NOMO-1 treated with DMSO at 0.1 percent for 48 hours (cell line): ENCODE measurements at regions not wholly inside any gene's neighbourhood (a gene's known extent, or its start where the extent isn't known, plus 50 kb on each side); places are given as distances from the start of the nearest gene placed in this dataset.

Experiments used
- DNase-seq: peaks from one replicate; lab custom pipeline; 2025; ENCODE audit not compliant: unreplicated experiment; lab: John Stamatoyannopoulos, UW

- DNase-seq = no peak
Measured at GRCh38 chr2:139077099-139077737, 297.0 kb upstream of the NXPH2 start.

DNA sequence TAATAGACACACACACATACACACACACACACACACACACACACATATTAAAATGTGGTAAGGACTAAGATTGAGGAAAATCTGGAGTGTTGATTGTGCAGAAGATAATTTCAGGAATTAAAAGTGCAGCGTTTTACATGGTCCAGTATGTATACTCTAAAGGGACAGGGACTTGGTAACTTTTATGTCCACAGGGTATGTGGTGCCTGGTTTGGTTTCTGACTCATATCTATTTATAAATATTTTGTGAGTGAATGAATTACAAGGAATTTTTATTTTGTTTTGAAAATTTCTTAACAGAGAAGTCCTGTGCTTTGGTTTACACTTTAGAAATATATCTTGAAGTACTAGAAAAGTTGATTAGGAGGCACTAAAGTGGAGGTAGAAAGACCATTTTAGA, 287.7 kb upstream of the NXPH2 start:
- DNase-seq = no peak

DNA sequence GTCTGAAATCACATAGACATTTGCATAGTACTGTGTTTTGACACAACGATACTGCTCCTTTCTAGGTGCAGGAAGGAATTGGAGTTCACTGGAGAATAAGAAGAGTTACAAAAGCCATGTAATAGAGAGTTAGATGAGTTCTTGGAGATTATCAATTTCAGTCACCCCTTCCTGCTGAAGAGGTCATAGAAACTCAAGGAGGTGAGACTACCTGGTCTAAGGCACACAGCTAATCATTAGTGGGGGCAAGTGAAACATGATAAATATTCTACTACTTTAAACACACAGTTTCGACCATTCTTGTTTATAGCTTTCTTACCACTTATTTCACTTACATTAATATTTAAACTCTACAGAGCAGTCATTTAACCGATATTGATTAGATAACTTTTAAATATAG, 286.9 kb upstream of the NXPH2 start:
- DNase-seq = no peak

DNA sequence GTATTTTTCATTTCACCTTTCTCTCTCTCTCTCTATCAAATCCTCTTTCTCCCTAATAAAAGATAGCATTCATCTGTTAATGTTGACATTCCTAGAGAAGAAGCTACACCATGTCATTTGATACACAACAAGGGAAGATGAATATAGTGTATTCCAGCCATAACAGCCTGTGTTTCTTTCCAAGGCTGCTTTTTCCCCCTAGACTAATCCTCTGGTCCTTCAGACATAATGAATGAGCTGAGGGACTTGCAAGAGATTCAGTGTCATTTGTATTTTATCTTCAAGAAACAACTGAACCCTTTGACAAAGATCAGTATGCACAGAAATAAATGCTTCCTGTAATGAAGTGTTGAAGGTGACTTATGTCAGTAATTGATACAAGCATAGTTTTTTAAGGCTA, 284.0 kb upstream of the NXPH2 start:
- no peak for DNase-seq

DNA sequence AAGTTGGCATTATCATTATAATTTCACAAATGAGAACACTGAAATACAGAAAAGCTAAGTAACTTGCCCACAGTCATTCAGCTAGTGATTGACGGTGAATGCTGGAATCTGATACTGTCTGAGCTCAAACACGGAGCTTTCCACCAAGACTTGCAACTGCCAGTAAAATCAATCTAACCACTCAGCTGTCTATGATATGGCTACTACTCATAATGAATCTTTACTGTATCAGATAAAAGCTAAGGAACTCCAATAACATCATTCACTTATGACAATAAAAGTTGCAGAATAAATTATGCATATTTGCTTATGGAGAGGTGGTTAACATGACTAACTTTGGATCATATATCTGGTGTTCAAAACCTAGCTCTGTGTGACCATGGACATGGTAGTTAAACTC, 279.4 kb upstream of the NXPH2 start:
- DNase-seq = no peak

DNA sequence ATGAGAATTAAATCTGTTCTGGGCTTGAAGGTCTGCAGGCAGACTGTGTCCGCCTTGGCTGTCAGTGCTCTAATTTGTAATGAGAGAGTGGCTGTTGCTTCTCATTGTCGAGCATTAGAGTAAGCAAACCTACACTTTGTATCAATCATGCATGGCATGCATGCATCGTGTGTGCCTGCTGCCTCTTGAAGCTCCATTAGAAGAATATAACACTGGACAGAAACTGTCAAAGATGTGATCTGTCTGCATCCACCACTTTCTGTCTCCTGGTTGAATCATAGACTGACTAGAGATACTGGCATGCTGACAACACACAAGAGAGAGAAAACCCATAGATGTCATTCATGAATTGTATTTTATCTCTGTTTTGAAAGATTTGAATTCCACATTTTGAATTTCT, 275.0 kb upstream of the NXPH2 start:
- no peak for DNase-seq

DNA sequence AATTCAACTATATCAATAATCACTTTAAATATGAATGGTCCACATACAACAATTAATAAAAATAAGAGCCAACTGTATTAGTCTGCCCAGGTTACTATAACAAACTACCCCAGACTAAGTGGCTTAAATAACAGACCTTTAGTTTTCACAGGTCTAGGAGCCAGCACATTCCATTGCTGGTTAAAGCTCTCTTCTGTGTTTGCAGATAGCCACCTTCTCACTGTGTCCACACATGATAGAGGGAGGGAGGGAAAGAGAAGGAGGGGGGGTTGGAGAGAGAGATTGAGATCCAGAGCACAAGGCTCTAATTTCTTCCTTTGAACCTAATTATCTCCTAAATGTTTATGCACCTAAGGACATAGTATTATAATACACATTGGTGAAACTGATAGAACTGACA, 267.8 kb upstream of the NXPH2 start:
- no peak for DNase-seq

DNA sequence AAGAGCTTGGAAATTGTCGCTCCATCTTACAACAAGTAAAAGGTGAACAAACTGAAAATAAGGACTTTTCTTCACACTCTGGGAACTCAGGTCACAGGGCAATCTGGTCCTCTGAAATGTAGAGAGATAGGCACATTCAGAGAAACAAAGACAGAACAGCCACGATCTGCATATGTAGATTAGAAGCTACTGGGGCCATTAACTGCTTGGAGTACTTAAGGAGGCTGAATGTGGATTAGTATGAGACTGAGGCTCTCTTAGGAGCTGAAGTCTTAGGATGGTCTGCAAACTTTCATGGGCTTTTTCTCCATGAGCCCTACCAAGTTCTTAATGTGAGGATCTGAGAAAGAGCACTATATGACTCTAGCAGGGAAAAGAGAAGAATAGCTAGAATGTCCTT, 265.3 kb upstream of the NXPH2 start:
- DNase-seq = no peak

DNA sequence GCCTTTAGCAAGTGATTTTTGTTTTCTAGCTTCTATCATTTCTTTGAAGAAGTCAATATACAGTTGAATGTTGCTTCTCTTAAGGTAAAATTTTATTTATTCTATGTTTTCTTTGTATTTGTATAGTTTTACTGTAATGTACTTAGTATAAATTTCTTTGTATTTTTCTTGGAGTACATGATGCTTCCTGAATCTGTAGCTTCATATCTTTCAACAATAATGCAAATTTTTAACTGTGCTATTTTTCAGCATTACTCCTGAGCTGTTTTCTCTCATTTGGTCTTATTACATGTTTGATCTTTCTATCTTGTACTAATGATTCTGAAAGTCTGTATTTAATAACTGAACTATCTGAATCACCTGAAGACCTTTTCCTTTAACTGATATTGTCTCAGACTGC, 253.9 kb upstream of the NXPH2 start:
- DNase-seq = no peak

- DNase-seq = no peak
Measured at GRCh38 chr2:139033300-139033699, 253.1 kb upstream of the NXPH2 start.

GRCh38 chr2:139031722-139032121, 251.5 kb upstream of the NXPH2 start:
- no peak for DNase-seq

DNA sequence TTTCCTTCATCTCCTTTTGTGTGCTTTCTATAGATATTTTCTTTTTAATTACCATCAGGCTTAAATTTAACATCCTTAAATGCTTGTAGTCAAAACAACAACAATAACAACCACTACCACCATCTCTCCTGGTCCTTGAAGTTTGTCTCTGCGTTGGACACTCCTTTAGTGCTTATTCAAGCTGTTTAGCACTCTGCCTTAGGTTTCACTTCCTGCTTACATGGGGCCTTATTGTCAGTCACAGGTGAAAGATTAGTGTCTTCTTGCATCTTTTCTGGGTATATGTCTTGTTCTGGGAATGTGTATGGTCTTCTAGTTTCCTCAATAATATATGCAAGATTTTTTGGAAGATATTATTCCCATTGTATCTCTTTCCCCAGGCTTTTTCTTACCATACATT, 240.1 kb upstream of the NXPH2 start:
- DNase-seq = no peak

GRCh38 chr2:139018252-139018651, 238.1 kb upstream of the NXPH2 start:
- DNase-seq = no peak

GRCh38 chr2:139007130-139007529, 226.9 kb upstream of the NXPH2 start:
- DNase-seq = no peak

GRCh38 chr2:139000131-139000785, 220.1 kb upstream of the NXPH2 start:
- no peak for DNase-seq

DNA sequence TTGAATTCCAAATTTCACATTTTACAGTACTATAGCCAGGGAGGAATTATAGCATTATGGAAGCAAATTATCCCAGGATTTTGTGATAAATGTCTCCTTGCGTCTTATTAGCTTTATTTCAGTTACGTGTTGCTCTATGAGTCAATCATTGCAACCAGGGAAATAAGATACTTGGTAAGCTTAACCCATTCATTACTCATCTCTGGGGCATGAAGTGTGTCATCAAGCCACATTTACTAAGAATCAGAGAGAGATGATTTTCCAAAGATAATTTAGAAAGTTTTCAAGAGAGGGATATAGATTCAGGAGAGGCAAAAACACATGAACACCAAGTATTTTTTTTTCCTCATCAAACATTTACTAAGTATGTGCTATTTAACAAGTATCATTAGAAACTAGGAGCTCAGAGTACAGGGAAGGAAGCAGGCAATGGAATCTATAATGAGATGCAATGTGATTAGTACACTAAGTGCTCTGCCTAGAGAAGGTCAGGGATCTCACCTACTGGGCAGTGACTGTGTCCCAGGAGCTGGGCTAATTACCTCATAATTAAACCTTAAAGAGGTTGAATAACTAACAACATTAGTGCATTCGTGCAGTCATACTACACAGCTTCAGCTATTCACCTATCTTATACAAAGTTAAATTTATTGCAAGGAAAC, 217.8 kb upstream of the NXPH2 start:
- no peak for DNase-seq

DNA sequence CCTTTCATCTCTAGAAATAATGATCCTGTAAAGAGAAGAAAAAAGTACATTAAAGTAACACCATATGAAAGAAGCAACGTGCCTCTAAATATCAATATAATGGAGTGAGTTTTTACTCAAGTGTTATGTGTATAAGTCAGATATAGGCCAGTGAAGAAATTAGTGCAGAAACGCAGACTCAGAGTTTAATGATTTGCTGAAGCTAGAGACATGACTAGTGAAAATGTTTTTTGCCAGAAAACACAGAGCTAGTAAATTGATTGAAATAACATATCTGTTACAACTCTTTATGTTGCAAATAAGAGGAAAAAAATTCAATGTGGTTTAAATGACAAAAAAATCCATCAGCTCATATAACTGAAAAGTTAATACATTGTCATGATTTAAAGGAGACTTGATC, 217.2 kb upstream of the NXPH2 start:
- DNase-seq = no peak

DNA sequence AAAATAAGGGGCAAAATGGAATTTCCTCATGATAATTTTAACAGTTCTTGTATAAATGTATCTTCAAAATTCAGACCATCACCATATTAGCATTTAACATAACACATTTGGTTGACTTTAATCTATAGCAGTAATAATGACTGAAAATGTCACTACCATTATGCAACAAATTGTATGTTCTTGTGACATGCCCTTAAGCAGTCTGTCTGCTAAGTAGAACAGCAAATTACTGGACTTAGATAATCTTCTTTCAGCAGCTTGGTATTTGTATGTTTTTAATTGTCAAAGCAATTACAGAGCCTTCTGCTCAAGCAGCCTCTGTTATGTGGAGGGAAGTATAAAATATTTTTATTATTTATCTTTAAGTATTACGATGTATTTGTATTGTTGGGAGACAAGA, 214.3 kb upstream of the NXPH2 start:
- no peak for DNase-seq

- DNase-seq = no peak
Measured at GRCh38 chr2:138985881-138986280, 205.7 kb upstream of the NXPH2 start.

- DNase-seq = no peak
Measured at GRCh38 chr2:138979131-138979785, 199.1 kb upstream of the NXPH2 start.

DNA sequence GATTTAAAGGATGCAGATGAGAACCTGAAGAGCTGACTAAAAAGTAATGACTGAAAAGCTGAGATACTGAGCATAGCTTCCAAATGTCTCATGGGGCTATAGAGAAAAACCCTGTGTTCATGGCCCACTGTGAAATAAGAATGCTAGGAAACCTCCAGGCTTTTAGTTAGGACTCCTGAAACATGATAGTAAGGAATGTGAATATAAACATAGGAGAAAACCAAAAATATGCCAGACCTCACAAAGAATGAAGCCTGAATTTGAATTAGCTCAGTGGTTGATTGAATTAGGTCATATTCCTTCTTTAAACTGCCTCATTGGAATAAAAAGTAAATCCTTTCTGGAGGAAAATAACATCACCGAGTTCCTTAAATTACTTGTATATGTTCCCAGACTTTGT, 194.5 kb upstream of the NXPH2 start:
- DNase-seq = no peak

DNA sequence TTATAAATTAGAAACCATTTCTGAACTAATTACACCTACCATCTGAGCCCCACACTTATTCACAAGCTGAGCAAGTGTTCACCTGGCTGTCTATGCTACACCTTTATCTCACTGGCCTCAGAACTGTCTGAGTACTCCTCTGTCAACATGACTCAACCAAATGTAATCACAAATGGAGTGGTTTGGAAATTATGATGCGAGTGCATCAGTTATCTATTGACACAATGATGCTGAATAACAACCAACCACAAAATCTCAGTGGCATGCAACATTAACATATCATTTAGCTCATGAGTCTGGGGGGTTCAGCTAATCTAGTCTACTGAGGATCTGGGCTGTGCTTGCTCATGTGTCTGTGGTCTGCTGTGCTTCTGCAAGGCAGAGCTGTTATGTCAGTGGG, 184.2 kb upstream of the NXPH2 start:
- no peak for DNase-seq
